Suprapubic skin (tissue), 4 donors: ENCODE measurements at regions not wholly inside any gene's neighbourhood (a gene's known extent, or its start where the extent isn't known, plus 50 kb on each side); places are given as distances from the start of the nearest gene placed in this dataset.

Experiments used
- DNase-seq, 2 donors: peaks; one replicate each; pipeline ENCODE4 v3.0.0-alpha.2; 2019; ENCODE audit warnings: low spot score in 2 of 2
- H3K27ac ChIP-seq: fragments of 200-600 bp; sonication (generic); one replicate; pipeline ENCODE4 v1.5.1; 2019
- H3K27me3 ChIP-seq: fragments of 200-600 bp; sonication (generic); one replicate; pipeline ENCODE4 v1.5.1; 2019
- H3K36me3 ChIP-seq: fragments of 200-600 bp; sonication (generic); one replicate; pipeline ENCODE4 v1.5.1; 2019
- H3K4me1 ChIP-seq: fragments of 200-600 bp; sonication (generic); one replicate; pipeline ENCODE4 v1.5.1; 2019
- H3K4me3 ChIP-seq: fragments of 200-600 bp; sonication (generic); one replicate; pipeline ENCODE4 v1.5.1; 2019; ENCODE audit warnings: mild to moderate bottlenecking
- H3K9me3 ChIP-seq: fragments of 200-600 bp; sonication (generic); one replicate; pipeline ENCODE4 v1.5.1; 2019
- CTCF ChIP-seq, 2 donors: fragments of 200-600 bp in 1 of 2; fragments of 450-650 bp in 1 of 2; sonication (generic) in 1 of 2; IDR thresholded peaks; one replicate each; pipeline ENCODE4 v1.5.1; 2016 to 2019; ENCODE audit warnings: antibody characterized with exemption in 2 of 2, mild to moderate bottlenecking in 1 of 2, moderate library complexity in 1 of 2
- EP300 ChIP-seq: sonication (generic); formaldehyde crosslinking; IDR thresholded peaks from one replicate; pipeline ENCODE4 v1.6.1; 2017; ENCODE audit warnings: antibody characterized with exemption
- POLR2A ChIP-seq, 2 donors: fragments of 450-650 bp; IDR thresholded peaks; one replicate each; pipeline ENCODE4 v1.6.1; 2017; ENCODE audit warnings: antibody characterized with exemption in 2 of 2, mild to moderate bottlenecking in 2 of 2, moderate library complexity in 2 of 2
- POLR2AphosphoS5 ChIP-seq, 3 donors: sonication (generic); formaldehyde crosslinking; IDR thresholded peaks; one replicate each; pipeline ENCODE4 v1.6.1; 2017; ENCODE audit warnings: antibody characterized with exemption in 3 of 3
- WGBS: methylation state at CpG from one replicate; pipeline ENCODE4 v1.1.5; 2018; 5-methylcytosine and 5-hydroxymethylcytosine counted together

GRCh38 chr3:65303431-65303830 is 615.6 kb upstream of the ADAMTS9 start:
- no peak overlapping the region for H3K4me3 ChIP-seq
- WGBS, result 82% methylated on average over 6 of the region's 6 CpGs
- no peaks in the 10 kb centered on the region for H3K4me1 ChIP-seq
- DNase-seq, result no peak
- no peaks in the 10 kb centered on the region for H3K27me3 ChIP-seq
- TF ChIP-seq CTCF (IDR thresholded peaks at IDR 0.05) (no peak), POLR2A (IDR thresholded peaks at IDR 0.05) (no peak), POLR2AphosphoS5 (IDR thresholded peaks at IDR 0.05) (peak in 1 of 3 donors; percentile 20), EP300 (no peak)
- no peak overlapping the region for H3K27ac ChIP-seq
- H3K36me3 ChIP-seq, result no peaks in the 10 kb centered on the region
- no peaks in the 10 kb centered on the region for H3K9me3 ChIP-seq

- no peaks in the 10 kb centered on the region for H3K36me3 ChIP-seq
- no peak overlapping the region for H3K4me3 ChIP-seq
- H3K27me3 ChIP-seq, result no peaks in the 10 kb centered on the region
- no peak overlapping the region for H3K27ac ChIP-seq
- WGBS, result 79% methylated on average over 4 of the region's 4 CpGs
- H3K4me1 ChIP-seq, result no peaks in the 10 kb centered on the region
- TF ChIP-seq CTCF (IDR thresholded peaks at IDR 0.05), result no peak
- TF ChIP-seq POLR2AphosphoS5 (IDR thresholded peaks at IDR 0.05), result no peak
- no peak for TF ChIP-seq POLR2A (IDR thresholded peaks at IDR 0.05)
- TF ChIP-seq EP300, result no peak
- no peak for DNase-seq
- H3K9me3 ChIP-seq, result no peaks in the 10 kb centered on the region
Observed at GRCh38 chr3:65291448-65292125, 603.8 kb upstream of the ADAMTS9 start.

DNA sequence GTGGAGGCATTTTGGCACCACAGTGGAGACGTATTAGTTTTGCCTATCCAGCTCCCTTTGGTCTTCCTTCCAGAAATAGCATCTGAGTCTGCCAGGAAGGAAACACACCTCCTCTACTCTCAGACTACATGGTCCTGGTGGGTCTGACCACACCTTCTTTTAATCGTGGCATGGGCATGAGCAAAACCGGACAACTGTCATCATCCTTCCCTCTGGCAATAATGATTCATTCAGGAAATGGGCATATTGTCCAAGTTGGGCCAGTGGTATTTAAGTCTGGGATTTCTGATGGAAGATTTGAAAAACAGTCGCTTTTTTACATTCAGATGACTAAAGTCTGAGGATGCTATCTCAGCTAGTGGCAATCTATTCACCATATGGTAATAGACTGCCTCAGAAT is 601.0 kb upstream of the ADAMTS9 start:
- TF ChIP-seq POLR2AphosphoS5 (IDR thresholded peaks at IDR 0.05), result no peak
- no peak for TF ChIP-seq EP300
- TF ChIP-seq POLR2A (IDR thresholded peaks at IDR 0.05), result no peak
- TF ChIP-seq CTCF (IDR thresholded peaks at IDR 0.05), result no peak
- DNase-seq, result no peak
- Histone ChIP-seq H3K9me3 (no peaks in the 10 kb centered on the region), H3K4me3 (no peak overlapping the region), H3K27me3 (no peaks in the 10 kb centered on the region), H3K4me1 (no peaks in the 10 kb centered on the region), H3K27ac (no peak overlapping the region), H3K36me3 (no peaks in the 10 kb centered on the region)
- 79% methylated on average over 4 of the region's 4 CpGs for WGBS

GRCh38 chr3:65285956-65286355 is 598.2 kb upstream of the ADAMTS9 start:
- Histone ChIP-seq H3K27ac (no peak overlapping the region), H3K27me3 (no peaks in the 10 kb centered on the region), H3K36me3 (no peaks in the 10 kb centered on the region), H3K4me1 (no peaks in the 10 kb centered on the region), H3K4me3 (no peak overlapping the region), H3K9me3 (no peaks in the 10 kb centered on the region)
- TF ChIP-seq EP300, result no peak
- no peak for TF ChIP-seq CTCF (IDR thresholded peaks at IDR 0.05)
- no peak for TF ChIP-seq POLR2A (IDR thresholded peaks at IDR 0.05)
- TF ChIP-seq POLR2AphosphoS5 (IDR thresholded peaks at IDR 0.05), result no peak
- WGBS, result 85% methylated on average over 2 of the region's 2 CpGs
- no peak for DNase-seq

DNA sequence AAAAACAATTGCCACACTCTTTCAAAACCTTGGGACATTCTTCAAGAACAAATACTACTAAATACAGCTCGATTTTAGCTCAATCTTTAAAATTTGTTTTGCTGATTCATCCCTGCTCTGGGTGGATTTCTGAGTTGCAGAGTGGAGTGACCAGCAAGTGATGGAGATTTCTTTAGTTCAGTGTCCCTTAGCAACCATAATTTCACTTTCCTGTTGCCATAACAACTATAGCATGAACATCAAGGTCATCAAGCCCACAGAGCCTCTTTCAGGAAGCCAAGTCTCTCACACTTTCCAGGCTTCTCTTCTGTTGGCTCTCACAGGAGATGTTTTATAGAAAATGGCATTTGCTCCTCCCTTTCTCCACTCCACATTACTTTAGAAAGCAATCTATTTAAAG is 597.2 kb upstream of the ADAMTS9 start:
- no peak for DNase-seq
- H3K9me3 ChIP-seq, result no peaks in the 10 kb centered on the region
- H3K27ac ChIP-seq, result no peak overlapping the region
- TF ChIP-seq CTCF (IDR thresholded peaks at IDR 0.05) (no peak), EP300 (no peak), POLR2AphosphoS5 (IDR thresholded peaks at IDR 0.05) (no peak), POLR2A (IDR thresholded peaks at IDR 0.05) (no peak)
- H3K4me1 ChIP-seq, result no peaks in the 10 kb centered on the region
- H3K36me3 ChIP-seq, result no peaks in the 10 kb centered on the region
- no peaks in the 10 kb centered on the region for H3K27me3 ChIP-seq
- no peak overlapping the region for H3K4me3 ChIP-seq
- WGBS, result 33% methylated on average over 1 of the region's 1 CpG
